GM21717 (cell line): ENCODE measurements at regions not wholly inside any gene's neighbourhood (a gene's known extent, or its start where the extent isn't known, plus 50 kb on each side); places are given as distances from the start of the nearest gene placed in this dataset.
"Not testable (repeated sequence)": the region's sequence is repeated elsewhere in the genome, so short reads cannot be mapped to it uniquely, and the experiment has no call there.

Experiments used
- ATAC-seq: cut with Tn5 transposase; IDR thresholded peaks from one replicate; pipeline ENCODE4 v1.9.1; 2021; ENCODE audit warnings: mild to moderate bottlenecking, moderate library complexity; ENCODE audit not compliant: unreplicated experiment

DNA sequence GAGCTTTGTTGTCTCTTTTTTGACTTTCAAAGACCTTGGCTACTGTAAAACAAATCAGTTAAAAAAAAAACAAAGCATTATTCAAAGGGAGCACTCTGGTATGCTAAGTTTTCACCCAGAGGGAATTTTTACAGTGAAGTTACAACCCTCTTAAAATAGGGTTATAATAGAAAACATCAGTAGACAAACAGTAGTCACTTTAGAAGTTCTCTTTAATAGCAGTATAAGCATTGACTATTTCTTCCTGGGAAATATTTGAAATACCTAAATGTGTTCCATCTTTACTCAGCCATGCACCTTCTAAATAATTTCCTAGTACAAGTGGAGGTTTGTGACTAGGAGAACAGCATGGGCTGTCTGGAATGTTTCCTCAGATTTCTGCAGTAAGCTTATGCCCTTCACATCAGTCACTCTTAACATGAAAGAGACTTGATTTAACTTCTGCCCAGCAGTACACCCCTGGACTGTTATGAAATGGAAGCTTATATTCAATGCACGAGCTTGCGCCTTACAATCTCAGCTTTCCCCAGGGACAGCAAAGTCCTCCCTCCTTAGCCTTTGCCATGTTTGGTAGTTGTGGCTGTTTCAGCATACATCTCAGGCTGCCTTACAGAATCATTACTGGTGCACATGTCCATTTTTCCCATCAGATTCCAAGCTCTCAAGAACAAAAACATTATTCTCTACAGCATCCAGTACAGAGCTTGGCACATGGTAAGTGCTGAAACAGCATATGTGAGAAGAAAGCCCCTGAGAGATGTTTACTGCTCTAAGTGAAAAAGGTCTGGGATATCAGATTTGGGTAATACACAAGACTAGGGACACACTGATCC lies 191.5 kb downstream of the ZNF608 start:
- no peak for ATAC-seq

DNA sequence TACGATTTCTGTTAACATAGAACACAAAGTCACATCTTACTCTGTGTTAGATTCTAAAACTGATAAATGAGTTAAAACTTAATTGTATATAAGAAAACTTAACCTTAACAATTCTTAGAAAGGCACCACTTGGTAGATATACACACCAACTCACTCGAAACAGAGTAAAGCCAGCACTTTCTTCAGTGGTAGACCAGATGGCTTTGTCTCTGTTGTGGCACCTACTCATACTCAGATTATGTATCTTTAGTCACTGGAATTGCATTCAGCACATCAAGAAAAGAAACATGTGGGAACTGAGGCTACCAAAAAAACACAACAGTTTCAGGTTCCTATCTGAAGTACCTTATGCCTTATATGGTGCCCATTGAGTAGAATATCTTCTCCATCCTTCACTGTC lies 192.5 kb downstream of the ZNF608 start:
- no peak for ATAC-seq

DNA sequence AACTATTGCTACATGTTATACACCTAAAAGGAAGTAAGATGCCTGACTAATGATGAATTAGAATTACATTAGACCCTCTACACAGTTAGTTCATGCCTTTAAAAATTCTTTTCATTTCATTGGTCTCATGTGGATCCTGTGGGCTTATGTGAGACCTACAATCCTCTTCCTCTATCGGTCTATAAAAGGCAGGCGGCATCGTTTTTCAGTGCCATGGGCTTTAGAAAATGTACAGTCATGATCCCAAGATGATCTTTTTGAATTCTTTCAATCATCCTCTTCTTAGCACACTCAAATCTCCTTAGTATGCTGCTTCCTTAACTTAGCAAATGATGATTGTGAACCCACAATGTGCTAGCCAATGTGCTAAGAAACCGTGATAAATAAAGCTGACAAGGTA lies 193.9 kb downstream of the ZNF608 start:
- no peak for ATAC-seq

DNA sequence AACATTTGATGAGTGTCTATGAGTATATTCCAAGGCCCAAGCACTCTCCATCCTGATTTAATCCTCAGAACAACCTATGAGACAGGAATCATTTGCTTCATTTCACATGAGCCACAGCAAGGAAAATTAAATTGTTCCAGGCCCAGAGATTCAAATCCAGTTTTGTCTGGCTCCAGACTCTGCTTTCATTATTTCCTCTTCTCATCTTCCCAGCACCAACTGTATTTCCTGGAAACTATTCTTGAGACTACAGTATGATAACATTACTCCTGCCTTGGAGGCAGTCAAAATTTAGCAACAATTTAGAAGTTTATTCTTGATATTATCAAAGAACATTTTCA lies 194.5 kb downstream of the ZNF608 start:
- ATAC-seq, result no peak

DNA sequence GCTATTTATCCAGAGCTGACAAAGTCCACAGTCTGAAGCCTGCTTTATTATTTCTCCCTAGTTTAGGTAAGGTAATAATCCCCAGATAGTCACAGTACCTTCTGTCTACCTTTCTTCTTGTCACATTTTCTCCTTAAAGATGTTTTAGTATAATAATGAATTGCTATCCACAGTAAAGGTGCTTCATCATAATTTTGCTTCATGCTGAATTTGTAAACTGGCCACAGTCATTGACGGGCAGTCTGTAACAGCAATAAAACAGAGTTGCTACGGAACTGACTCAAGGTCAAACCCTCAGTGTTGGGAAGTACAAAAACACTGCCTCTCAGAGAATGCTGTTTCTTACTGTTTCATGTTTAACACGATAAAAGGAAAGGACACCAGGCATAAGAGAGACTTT lies 195.7 kb downstream of the ZNF608 start:
- no peak for ATAC-seq

DNA sequence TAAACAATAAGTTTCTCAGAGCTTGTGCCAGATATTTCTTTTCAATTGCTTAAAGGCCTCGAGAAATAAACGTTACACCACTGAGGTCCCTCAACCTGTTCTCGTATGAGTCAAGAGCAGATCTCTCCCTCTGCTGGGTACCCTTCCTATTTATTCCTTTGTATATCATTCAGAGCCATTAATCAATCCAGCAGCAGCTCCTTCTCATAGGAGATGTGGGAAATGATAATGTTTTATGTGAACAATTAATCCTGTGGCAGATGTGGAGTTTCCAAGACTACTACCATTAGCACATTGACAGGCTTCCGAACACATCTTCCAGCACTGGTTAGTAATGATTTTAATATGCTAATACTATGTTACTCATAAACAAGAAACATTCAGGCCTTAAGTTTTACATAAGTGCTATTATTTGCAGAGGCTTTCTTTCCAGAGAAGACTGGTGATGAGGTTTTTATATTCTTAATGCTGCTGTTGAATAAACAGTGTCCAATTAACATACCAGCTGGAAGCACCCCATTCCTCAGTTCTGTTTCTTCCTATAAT lies 196.5 kb downstream of the ZNF608 start:
- no peak for ATAC-seq

DNA sequence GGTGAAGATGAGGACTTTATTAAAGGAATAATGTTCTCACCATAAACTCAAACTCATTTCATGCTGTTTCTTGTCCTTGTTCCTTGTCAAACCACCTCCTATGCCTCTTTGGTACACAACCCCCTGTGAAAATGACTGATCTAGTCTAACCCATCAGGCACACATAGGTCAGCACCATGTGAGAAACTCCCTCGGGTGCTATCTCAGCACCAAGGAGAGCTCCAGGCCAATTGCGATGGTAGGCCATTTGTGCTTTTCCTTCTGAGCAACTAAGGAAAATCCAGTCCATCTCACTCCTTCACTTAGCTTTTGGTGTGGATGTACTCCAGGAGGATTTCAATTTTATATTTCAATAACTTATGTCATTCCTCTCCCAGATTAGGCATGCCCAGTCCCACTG lies 199.8 kb downstream of the ZNF608 start:
- no peak for ATAC-seq

DNA sequence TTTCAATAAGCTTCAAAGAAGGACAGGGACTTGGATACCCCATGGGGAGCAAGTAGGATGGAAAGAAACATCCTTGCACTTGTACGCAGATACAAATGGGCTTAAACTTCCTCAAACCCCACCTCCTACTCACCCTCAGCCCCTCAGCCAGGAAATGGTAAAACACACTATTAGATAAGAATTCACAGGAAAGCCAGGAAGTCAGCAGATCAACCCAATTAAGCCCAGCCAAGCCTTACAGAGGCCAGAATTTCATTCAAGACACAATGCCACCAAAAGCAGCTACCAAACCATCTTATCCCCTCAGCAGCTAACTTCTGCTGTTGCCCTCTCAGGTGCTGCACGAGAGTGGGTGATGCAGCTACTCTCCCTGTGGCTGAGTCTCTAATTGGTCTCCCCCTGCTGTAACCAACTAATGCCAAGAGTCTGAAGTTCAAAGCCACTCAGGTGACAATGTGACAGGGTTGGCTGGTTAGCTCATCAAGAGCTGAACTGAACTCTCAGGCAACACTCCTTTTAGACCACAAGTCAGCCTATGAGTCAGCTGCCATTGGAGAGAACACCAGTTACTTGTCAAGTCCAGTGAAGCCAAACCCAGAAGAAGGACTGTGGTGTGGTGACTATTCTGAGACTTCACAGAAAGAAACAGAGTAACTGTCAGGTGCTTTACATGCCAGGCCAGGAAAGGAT lies 201.9 kb downstream of the ZNF608 start:
- ATAC-seq, result peak; percentile 92

DNA sequence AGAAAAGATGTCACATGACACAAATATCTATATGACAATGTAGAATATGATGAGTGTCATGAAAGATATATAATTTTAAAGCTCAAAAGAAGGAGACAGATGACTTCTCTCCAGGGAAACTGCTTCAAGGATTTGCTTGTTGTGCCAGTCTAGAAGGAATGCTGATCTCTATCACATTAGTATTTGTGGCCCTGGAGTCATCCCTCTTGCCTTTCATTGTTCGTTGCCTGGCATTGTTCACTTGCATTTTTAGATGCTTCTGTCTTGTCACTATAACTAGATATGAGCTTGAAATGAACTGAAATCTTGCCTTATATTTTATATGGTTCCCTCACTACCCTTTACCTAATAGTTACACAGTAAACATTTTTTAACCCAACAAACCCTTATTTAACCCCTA lies 207.5 kb downstream of the ZNF608 start:
- ATAC-seq, result no peak

DNA sequence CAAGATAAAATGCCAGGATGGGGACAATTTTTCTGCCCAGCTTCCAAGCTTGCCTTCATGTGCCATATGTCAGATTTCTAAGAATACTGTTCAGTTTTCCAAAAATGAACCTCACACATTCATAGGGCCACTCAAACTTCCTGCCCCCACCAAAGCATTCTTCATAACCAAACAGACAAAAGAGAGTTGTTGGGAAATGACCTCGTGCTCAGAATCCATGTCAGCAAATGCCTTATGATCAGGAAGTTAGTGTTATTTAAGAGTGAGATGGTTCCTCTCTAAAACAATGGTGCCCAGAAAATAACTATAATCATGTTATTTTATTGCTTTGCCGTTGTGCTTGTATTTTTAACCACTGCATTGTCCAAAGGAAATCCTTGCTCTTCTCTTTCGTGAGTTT lies 208.2 kb downstream of the ZNF608 start:
- ATAC-seq, result no peak

DNA sequence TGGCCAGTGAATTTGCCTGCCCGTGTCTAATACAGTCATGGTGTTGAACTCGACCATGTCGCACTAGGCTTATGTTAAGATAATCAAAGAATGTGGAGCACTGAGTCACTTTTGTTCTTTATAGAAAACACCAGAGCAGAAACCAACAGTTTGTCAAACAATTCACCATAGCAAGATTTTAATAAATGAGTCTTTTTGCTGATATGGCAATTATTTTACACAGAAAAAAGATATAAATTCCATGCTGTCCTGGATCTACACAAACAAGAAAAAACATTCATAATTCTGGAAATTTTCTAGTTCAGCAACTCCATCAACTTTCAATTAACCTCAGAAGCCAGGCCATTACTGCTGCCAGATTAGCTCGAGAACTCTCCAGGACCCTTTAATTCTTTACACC lies 208.9 kb downstream of the ZNF608 start:
- ATAC-seq, result no peak

DNA sequence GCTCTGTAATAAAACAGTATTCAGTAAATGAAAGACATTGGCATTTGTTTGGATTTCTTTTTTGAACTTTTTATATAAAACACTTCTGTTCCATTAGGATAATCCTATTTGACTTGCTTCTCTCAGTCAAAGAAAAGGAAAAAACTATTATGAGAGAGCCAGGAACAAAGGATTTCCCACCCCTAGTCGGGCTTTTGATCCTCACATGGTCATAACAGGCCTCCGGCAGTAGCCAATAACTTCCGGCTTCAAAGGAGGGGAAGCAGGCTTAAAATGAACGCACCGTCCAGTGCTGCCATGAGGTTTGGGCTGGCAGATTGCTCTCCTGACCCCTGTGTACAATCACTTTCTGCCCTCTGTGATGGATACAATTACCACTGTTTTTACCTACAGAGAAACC lies 209.3 kb downstream of the ZNF608 start:
- ATAC-seq, result no peak

DNA sequence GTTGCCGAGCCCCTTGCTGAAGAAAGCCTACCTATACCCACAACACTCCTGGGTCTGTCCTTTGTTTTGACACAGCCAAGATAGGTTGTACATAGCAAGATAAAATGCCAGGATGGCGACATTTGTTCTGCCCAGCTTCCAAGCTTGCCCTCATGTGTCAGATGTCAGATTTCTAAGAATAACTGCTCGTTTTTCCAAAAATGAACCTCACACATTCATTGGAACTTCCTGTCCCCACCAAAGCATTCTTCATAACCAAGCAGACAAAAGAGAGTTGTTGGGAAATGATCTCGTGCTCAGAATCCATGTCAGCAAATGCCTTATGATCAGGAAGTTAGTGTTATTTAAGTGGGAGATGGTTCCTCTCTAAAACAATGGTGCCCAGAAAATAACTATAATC lies 210.1 kb downstream of the ZNF608 start:
- ATAC-seq, result no peak

DNA sequence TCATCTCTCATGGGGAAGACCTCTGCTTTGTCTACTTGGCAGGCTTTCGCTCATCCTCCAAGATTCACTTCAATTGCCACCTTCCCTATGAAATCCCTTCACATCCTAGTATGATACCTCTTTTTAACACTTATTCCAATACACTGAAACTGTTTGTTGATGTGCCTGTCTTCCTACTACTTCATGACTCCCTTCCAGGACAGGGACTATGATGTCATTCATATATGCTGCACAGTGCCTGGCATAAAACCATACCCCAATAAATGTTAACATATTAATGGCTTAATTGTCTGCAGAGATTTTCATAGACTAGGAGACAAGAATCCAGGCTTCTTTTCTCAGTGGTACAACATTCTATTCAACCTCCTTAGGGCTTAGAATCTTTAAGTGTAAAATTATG lies 215.5 kb downstream of the ZNF608 start:
- no peak for ATAC-seq

DNA sequence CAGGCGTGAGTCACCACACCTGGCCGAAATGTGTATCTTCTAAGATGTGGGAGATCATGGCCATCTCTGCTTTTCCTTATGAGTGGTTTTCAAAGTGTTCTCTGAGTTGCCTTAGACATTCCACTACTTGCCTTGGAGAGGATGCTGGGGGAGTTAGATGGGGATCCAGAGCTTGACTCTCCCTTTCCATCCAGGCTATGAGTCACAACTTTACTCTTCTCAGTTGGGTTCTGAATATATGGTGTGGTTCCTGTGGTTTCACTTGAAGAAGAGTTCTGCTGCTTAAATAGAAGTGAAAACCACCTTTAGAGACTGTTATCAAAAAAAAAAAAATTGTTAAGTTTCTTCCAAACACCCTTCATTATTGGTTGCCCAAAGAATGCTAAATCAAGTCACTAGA lies 217.6 kb downstream of the ZNF608 start:
- peak; percentile 45 for ATAC-seq

DNA sequence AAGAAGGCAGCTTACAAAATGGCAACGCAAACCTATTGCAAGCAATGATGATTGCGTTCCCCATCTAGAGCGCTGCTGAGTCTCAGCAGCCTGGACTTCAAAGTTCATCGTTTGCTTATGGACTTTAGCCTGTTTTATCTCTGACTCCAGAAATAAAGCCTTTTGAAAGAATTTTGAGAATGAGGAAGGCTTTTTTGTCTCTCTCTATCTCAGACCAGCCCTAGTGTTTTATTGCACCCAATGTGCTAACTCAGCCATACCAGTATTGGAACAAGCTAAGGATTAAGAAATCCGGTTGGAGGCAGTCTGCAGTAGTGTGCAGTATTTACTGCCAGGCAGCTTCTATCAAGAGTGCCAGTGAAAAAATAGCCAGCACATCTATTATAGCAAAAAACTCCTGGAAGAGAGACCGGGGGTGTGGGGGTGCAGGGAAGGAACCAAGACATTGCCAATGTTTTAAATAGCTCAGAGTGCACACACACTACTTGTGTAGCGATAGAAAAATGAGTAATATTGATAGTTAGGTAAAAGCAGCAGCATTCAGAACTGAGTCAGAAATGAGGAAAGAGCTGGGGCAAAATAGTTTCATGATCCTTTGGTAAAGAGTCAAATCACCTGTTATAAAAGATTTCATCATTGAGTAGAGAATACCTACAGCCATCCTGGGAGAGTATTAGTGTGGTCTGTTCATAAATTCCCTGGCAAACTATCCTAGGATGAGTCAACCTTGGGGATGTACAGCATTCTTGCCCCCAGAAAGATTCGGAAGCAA lies 219.0 kb downstream of the ZNF608 start:
- peak; percentile 55 for ATAC-seq

DNA sequence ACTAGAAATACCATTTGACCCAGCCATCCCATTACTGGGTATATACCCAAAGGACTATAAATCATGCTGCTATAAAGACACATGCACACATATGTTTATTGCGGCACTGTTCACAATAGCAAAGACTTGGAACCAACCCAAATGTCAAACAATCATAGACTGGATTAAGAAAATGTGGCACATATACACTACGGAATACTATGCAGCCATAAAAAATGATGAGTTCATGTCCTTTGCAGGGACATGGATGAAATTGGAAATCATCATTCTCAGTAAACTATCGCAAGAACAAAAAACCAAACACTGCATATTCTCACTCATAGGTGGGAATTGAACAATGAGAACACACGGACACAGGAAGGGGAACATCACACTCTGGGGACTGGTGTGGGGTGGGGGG lies 220.4 kb downstream of the ZNF608 start:
- ATAC-seq, result not testable (repeated sequence)

DNA sequence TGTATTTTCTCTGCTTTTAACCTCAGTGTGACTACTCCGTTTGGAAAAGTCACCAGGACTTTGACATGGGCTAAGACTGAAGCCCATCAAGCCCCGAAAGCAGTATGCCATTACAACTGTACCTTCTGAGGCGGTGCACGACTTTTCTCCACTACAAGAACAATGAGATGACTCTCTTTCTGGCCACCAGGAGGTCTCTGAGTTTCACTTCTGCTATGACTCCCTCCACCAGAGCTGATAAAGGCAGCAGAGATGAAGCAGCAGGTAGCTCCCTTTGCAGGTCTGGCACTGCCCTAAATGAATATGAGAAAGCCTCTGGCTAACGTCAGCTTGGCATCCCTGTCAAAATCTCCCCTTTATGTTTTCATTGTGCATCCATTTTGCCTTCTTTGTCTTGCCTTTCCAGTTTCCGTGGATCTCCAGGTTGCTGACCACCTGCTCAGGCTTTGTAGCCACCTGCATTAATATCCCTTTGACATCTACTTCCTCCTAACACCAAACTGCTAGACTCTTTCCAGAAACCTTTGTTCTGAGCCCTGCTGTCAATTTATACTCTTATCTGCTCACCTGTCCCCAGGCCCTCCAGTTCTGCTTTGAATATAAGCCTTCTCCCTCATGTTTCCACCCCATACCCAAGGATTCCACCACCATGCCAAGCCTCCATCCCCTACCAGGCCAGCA lies 221.7 kb downstream of the ZNF608 start:
- peak; percentile 94 for ATAC-seq

DNA sequence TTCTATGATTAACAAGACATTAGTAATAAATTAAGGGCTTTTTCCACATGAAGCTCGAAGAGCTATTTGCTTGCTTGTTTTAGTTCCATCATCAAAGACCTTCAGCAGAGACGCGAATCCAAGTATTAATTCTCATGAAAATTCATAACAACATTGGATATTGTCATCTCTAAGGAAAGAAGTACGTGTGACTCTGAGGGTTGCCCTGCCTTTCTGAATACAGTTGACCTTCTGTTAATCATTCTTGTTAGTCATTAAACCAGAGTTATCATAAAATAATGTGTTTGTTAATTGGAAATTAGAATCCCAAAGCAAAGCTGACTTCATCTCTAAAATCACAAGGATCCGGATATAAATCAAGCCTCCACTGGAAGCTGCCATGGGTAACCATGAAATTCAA lies 222.5 kb downstream of the ZNF608 start:
- no peak for ATAC-seq

DNA sequence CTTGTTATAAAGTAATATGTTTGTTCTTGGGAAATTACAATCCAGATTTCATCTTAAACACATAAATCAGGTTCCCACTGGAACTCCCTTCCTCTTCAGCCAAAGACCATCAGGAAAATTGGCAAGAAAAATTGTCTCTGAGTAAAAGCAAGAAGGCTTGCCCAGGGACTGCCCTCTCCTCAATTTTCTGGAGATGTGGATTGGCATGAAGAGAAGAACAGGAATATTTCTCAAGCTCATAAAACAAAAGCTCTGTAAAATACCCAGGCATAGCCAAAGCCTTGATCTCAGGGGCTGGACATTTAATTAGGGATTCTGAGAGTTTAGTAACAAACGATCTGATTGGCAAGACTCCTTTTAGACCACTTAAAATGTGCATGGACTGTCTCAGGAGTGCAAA lies 223.4 kb downstream of the ZNF608 start:
- ATAC-seq, result no peak
